GM08714 (cell line): ENCODE measurements at regions not wholly inside any gene's neighbourhood (a gene's known extent, or its start where the extent isn't known, plus 50 kb on each side); places are given as distances from the start of the nearest gene placed in this dataset.

Experiments used
- H3K4me3 ChIP-seq: fragments of 200-500 bp; sonication (Bioruptor generic); 2 replicates; pipeline ENCODE4 v1.5.1; 2014; ENCODE audit warnings: mild to moderate bottlenecking, low read length, inconsistent platforms
- ZNF274 ChIP-seq: IDR thresholded peaks from 2 replicates; pipeline ENCODE4 v1.6.1; 2012; ENCODE audit warnings: mild to moderate bottlenecking, low read depth, low read length

GRCh38 chr16:73483934-73484711 is 436.2 kb upstream of the ZFHX3 start:
- H3K4me3 ChIP-seq, result no peak overlapping the region
- TF ChIP-seq ZNF274, result no peak

GRCh38 chr16:73483076-73483791 is 435.3 kb upstream of the ZFHX3 start:
- no peak overlapping the region for H3K4me3 ChIP-seq
- no peak for TF ChIP-seq ZNF274

DNA sequence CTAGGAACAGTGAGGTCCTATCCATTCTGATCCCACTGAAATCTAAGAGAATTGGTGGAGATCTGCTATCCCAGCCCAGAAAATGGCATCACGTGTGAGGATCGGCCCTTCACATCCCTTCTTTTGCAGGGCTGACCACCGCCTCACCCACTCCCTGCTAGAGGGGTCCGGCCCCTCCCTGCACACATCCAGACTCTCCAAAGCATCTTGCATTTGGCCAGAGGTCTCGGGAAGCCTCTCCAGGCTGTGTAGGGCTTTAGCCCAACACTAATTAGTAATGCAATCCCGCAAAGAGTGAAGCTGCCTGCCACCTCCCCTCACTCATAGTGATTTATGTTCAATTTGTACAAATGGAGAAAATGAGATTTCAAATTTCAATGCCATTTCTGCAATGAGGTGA is 434.4 kb upstream of the ZFHX3 start:
- no peak for TF ChIP-seq ZNF274
- no peak overlapping the region for H3K4me3 ChIP-seq

GRCh38 chr16:73480381-73480780 is 432.5 kb upstream of the ZFHX3 start:
- no peak for TF ChIP-seq ZNF274
- H3K4me3 ChIP-seq, result no peak overlapping the region

- H3K4me3 ChIP-seq, result no peak overlapping the region
- TF ChIP-seq ZNF274, result no peak
These were observed 425.8 kb upstream of the ZFHX3 start for GRCh38 chr16:73473713-73474112.

DNA sequence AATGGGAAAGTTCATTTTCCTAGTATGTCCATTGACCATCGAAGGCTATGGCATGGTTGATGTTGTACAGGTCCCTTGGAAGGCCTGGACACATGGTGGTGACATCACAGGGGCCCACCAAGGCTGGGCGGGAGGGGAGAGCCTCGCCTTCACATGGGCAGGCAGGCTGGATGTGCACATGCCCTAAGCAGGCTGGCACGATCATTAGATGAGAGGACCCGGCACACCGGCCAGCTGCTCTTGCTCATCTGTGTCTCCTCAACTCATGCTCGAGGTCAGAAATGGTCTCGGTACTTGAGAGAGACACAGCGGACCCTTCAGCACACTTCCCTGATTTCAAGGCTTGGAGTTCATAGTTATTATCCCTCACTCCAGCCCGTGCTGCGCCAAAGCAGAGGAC is 416.9 kb upstream of the ZFHX3 start:
- TF ChIP-seq ZNF274, result no peak

GRCh38 chr16:73459586-73459985 is 411.7 kb upstream of the ZFHX3 start:
- TF ChIP-seq ZNF274, result no peak
- H3K4me3 ChIP-seq, result no peak overlapping the region

More for the DNA sequence above, 416.9 kb upstream of the ZFHX3 start:
- H3K4me3 ChIP-seq, result no peak overlapping the region

DNA sequence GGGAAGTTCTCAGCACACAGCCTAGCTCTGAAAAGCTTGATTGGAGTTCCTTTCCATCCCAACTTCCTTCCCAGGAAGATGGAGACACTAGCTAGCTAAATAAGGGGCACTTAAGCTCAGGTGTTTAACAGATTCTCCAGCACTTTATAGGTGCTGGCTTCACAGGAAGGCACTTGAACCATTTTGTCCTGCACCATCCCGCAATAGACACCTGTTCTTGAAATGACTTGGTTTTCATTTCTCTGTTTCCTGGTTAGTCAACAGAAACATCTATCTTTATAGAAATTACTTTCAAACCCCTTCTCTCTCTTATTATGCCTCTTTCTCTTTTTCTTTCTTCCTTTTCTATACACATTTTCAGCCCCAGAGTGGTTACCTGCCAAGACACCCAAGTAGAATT is 409.9 kb upstream of the ZFHX3 start:
- TF ChIP-seq ZNF274, result no peak
- no peak overlapping the region for H3K4me3 ChIP-seq

- no peak overlapping the region for H3K4me3 ChIP-seq
- no peak for TF ChIP-seq ZNF274
These were observed 401.0 kb upstream of the ZFHX3 start for GRCh38 chr16:73448970-73449369.

DNA sequence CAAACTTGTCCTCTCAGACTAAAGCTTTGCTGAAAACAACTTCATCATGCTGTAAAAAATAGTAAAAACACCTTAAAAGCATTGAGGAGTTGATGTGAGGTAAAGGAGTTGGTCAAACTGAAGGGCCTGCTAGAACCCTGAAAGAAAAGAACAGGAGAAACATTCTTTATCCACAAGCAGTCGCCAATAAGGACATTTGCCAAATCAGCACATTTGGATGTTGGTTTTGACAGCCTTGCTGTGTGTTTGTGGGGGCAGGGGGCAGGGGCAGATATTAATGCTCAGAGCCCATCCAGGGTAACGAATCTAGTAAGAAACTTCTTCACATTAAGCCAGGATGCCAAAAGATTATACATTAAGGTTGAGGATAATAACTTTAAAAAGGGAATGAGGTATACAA is 399.9 kb upstream of the ZFHX3 start:
- TF ChIP-seq ZNF274, result no peak
- no peak overlapping the region for H3K4me3 ChIP-seq

DNA sequence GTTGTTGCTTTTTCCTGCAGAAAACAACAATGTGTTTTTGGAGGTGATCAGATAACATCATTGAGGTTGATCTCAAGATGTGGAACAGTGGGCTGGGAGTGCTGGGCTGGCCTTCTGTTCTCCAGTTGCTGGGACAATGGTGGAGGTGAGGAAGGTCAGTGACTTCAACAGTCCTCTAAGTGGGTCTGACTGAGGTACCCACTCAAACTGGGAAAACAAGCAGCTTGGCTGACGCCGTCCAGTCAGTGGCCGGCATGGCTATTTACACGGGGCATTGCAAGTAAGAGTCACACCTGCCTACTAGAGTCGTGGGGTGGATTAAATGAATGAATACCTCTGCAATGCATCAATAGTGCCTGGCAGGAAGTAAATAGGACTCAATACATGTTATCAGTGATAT is 386.7 kb upstream of the ZFHX3 start:
- TF ChIP-seq ZNF274, result no peak
- H3K4me3 ChIP-seq, result no peak overlapping the region

GRCh38 chr16:73433731-73434307 is 385.9 kb upstream of the ZFHX3 start:
- TF ChIP-seq ZNF274, result no peak
- no peak overlapping the region for H3K4me3 ChIP-seq

GRCh38 chr16:73432850-73433730 is 385.2 kb upstream of the ZFHX3 start:
- no peak for TF ChIP-seq ZNF274

DNA sequence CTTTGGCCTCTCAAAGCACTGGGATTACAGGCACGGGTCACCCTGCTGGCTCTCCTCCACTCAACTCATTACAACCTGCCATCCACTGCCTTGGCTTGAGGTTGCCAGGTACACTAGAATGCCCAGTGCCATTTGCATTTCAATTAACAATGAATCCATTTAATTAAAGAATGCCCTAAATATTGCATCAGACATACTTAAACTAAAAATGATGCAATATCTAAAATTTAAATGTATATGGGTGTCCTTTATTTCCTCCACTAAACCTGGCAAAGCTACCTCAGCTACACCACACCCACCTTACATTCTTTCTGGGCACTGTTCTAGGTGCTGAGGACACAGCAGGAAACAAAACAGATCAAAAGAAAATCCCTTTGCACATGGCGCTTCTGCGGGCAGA is 382.2 kb upstream of the ZFHX3 start:
- H3K4me3 ChIP-seq, result no peak overlapping the region
- no peak for TF ChIP-seq ZNF274

More at GRCh38 chr16:73432850-73433730, 385.2 kb upstream of the ZFHX3 start:
- H3K4me3 ChIP-seq, result no peak overlapping the region
